Neural progenitor cell (in vitro differentiated cells): ENCODE measurements at regions not wholly inside any gene's neighbourhood (a gene's known extent, or its start where the extent isn't known, plus 50 kb on each side); places are given as distances from the start of the nearest gene placed in this dataset.

ENCODE experiments used
- CTCF ChIP-seq: fragments of 200-600 bp; sonication (generic); IDR thresholded peaks from 2 replicates; pipeline ENCODE4 v1.5.1; 2017; ENCODE audit warnings: antibody characterized with exemption, mild to moderate bottlenecking
- EZH2phosphoT487 ChIP-seq: fragments of 200-600 bp; sonication (generic); IDR thresholded peaks from 2 replicates; pipeline ENCODE4 v1.6.1; 2017; ENCODE audit warnings: antibody characterized with exemption

GRCh38 chr12:4114986-4115385, 158.6 kb upstream of the CCND2 start:
- TF ChIP-seq CTCF: no peak
- no peak for TF ChIP-seq EZH2phosphoT487
